Fibroblast of lung (primary cell): ENCODE measurements at regions not wholly inside any gene's neighbourhood (a gene's known extent, or its start where the extent isn't known, plus 50 kb on each side); places are given as distances from the start of the nearest gene placed in this dataset.

ENCODE experiments used
- DNase-seq, 2 donors: peaks; one replicate each; pipeline versions ENCODE4 v3.0.0 to v3.0.0-alpha.2; 2010; ENCODE audit warnings: low read depth in 2 of 2
- H2AFZ ChIP-seq: 2 replicates; pipeline ENCODE4 v1.5.1; 2012; ENCODE audit warnings: low read length, control low read depth, inconsistent platforms
- H3K27ac ChIP-seq: 2 replicates; pipeline ENCODE4 v1.5.1; 2011; ENCODE audit warnings: low read length, control low read depth; ENCODE audit not compliant: insufficient read depth
- H3K27me3 ChIP-seq: 2 replicates; pipeline ENCODE4 v1.5.1; 2011; ENCODE audit warnings: mild to moderate bottlenecking, low read length; ENCODE audit not compliant: control insufficient read depth, insufficient read depth
- H3K36me3 ChIP-seq: 2 replicates; pipeline ENCODE4 v1.5.1; 2011; ENCODE audit warnings: low read length; ENCODE audit not compliant: control insufficient read depth, insufficient read depth
- H3K4me1 ChIP-seq: 2 replicates; pipeline ENCODE4 v1.5.1; 2011; ENCODE audit warnings: low read length; ENCODE audit not compliant: control insufficient read depth, insufficient read depth; ENCODE audit errors: extremely low read depth
- H3K4me2 ChIP-seq: 2 replicates; pipeline ENCODE4 v1.5.1; 2011; ENCODE audit warnings: low read length, control low read depth; ENCODE audit not compliant: insufficient read depth; ENCODE audit errors: extremely low read depth
- H3K4me3 ChIP-seq, 4 experiments: fragments of 200-600 bp in 1 of 4; sonication (generic) in 1 of 4; replicated peaks in 1 of 4; 2 replicates each; pipeline ENCODE4 v1.5.1; 2011 to 2016; ENCODE audit warnings: low read length in 4 of 4, low read depth in 3 of 4, mild to moderate bottlenecking in 3 of 4, control low read depth in 2 of 4, inconsistent platforms in 1 of 4, mixed read lengths in 1 of 4; ENCODE audit not compliant: insufficient read depth in 1 of 4; ENCODE audit errors: control extremely low read depth in 1 of 4
- H3K79me2 ChIP-seq: 2 replicates; pipeline ENCODE4 v1.5.1; 2012; ENCODE audit warnings: mild to moderate bottlenecking, low read length, inconsistent platforms; ENCODE audit not compliant: control insufficient read depth, insufficient read depth
- H3K9ac ChIP-seq: 2 replicates; pipeline ENCODE4 v1.5.1; 2011; ENCODE audit warnings: mild to moderate bottlenecking, low read length, control low read depth; ENCODE audit not compliant: insufficient read depth
- H3K9me3 ChIP-seq: 2 replicates; pipeline ENCODE4 v1.5.1; 2012; ENCODE audit warnings: low read depth, low read length; ENCODE audit not compliant: control insufficient read depth, insufficient read depth
- H4K20me1 ChIP-seq: 2 replicates; pipeline ENCODE4 v1.5.1; 2011; ENCODE audit warnings: low read length; ENCODE audit not compliant: control insufficient read depth, insufficient read depth; ENCODE audit errors: extremely low read depth
- EZH2 ChIP-seq: IDR thresholded peaks from 2 replicates; pipeline ENCODE4 v1.5.1; 2012; ENCODE audit warnings: low read length, control low read depth, mild to moderate bottlenecking; ENCODE audit errors: missing control alignments
- TF ChIP-seq, protein P1 (sequence below), 2 donors: IDR thresholded peaks in 1 of 2; conservative IDR thresholded peaks in 1 of 2; 1 replicate in 1 of 2; 2 replicates in 1 of 2; pipeline ENCODE4 v1.5.1; 2011 to 2012; ENCODE audit warnings: low read length in 2 of 2, control low read depth in 1 of 2, inconsistent platforms in 1 of 2, low read depth in 1 of 2, mild to moderate bottlenecking in 1 of 2

DNA sequence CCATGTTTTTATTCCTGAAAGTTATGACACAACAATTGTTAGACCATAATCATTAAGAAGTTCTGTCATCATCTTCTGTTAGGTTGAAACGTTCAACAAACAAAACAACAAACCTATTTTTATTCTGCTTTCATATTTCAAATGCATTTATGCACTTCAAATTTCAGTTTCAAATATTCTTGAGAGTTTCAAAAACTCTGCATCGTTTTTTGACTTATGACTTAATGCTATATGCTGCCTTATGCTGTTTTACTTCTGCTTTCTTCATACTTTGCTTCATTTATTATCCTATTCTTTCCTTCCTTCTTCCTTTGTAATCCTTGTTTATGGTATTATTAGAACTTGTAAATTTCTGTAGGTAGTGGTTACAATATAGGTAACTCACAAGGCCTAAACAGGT lies 95.0 kb downstream of the PCSK1 start:
- no peaks in the 10 kb centered on the region for H3K27me3 ChIP-seq
- no peak overlapping the region for H3K27ac ChIP-seq
- no peaks in the 10 kb centered on the region for H4K20me1 ChIP-seq
- no peak overlapping the region for H3K4me3 ChIP-seq
- DNase-seq: no peak
- no peaks in the 10 kb centered on the region for H3K79me2 ChIP-seq
- no peaks in the 10 kb centered on the region for H3K9me3 ChIP-seq
- H3K36me3 ChIP-seq: no peaks in the 10 kb centered on the region
- no peaks in the 10 kb centered on the region for H3K4me1 ChIP-seq
- H3K4me2 ChIP-seq: no peak overlapping the region
- TF ChIP-seq, protein P1, sequence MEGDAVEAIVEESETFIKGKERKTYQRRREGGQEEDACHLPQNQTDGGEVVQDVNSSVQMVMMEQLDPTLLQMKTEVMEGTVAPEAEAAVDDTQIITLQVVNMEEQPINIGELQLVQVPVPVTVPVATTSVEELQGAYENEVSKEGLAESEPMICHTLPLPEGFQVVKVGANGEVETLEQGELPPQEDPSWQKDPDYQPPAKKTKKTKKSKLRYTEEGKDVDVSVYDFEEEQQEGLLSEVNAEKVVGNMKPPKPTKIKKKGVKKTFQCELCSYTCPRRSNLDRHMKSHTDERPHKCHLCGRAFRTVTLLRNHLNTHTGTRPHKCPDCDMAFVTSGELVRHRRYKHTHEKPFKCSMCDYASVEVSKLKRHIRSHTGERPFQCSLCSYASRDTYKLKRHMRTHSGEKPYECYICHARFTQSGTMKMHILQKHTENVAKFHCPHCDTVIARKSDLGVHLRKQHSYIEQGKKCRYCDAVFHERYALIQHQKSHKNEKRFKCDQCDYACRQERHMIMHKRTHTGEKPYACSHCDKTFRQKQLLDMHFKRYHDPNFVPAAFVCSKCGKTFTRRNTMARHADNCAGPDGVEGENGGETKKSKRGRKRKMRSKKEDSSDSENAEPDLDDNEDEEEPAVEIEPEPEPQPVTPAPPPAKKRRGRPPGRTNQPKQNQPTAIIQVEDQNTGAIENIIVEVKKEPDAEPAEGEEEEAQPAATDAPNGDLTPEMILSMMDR (conservative IDR thresholded peaks at IDR 0.05 in 1 of 2, IDR thresholded peaks at IDR 0.05 in 1 of 2; ENCODE audit: low read depth in 1 of 2, low read length in 2 of 2): no peak
- no peak for TF ChIP-seq EZH2
- no peak overlapping the region for H3K9ac ChIP-seq
- no peak overlapping the region for H2AFZ ChIP-seq

DNA sequence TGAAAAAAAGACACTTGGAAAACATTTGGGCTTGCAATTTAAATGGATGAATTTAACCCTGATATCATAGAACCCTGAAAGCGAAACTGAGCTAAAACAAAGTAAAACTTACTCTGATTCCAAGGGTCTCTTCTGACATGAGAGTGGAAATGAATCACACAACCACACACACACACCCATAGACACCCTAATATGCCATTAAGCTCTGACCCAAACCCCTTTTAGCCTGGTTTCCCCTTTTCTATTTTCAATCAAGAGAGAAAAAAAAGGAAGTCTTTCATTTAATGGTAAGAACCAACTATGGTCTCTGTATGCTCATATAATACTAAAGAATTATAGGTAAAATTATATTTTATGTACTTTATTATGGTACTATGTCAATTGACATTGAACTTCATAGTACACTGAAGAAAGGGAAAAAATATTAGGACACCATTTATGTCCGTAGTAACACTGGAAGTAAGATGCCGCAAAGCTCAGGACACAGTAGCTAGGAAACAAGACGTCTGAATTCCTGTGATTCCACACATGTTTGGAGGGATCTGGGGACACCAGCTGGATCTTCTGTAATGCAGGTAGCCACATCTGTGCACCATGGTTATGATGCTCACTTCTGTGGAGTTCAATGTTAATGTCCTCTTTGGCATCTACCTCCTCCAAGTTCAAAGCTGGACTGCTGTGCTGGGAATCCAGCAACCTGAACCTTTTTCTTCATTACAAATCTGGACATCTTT lies 95.8 kb downstream of the PCSK1 start:
- H3K36me3 ChIP-seq: no peaks in the 10 kb centered on the region
- no peaks in the 10 kb centered on the region for H3K9me3 ChIP-seq
- H3K9ac ChIP-seq: no peak overlapping the region
- no peaks in the 10 kb centered on the region for H3K27me3 ChIP-seq
- H3K27ac ChIP-seq: no peak overlapping the region
- H3K79me2 ChIP-seq: no peaks in the 10 kb centered on the region
- DNase-seq: no peak
- no peak overlapping the region for H3K4me2 ChIP-seq
- TF ChIP-seq EZH2: no peak
- TF ChIP-seq, protein P1 (conservative IDR thresholded peaks at IDR 0.05 in 1 of 2, IDR thresholded peaks at IDR 0.05 in 1 of 2; ENCODE audit: low read depth in 1 of 2, low read length in 2 of 2): no peak
- no peak overlapping the region for H2AFZ ChIP-seq
- no peaks in the 10 kb centered on the region for H3K4me1 ChIP-seq
- no peak overlapping the region for H3K4me3 ChIP-seq
- H4K20me1 ChIP-seq: no peaks in the 10 kb centered on the region

DNA sequence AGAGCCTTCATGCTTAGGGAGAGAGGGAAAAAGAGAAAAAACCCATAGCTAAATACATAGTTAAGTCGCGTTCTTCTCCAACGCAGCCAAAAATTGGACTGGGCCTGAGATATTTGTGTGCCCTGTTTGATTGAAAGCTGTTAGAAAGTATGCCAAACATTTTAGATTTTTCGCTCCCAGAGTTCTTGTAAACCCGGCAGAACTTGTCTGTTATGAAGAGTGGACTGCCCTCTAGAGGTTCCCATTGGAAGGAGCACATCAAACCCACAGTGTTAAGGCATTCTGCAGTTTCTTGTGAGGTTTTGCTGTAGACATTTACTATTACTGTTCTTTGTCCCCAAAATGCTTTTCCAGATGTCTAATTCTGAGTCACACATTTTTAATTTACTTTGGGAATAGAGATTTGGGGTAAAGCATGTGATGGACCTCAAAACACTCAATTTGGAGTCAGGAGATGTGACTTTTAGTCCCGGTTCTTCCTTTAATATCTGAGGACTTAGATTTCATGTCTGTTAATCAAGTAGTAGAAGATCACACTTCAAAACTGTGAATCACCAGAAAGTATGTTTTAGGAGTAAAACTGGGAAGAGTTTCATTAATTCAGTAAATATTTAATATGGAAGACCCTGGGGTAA lies 96.6 kb downstream of the PCSK1 start:
- DNase-seq: peak; percentile 86 to 96
- Histone ChIP-seq H2AFZ (no peak overlapping the region), H3K4me2 (peak overlapping the region; percentile 19), H3K9ac (no peak overlapping the region), H3K9me3 (no peaks in the 10 kb centered on the region), H3K4me1 (peaks cover 3% of the 10 kb centered on the region), H3K36me3 (no peaks in the 10 kb centered on the region), H3K27me3 (no peaks in the 10 kb centered on the region), H3K27ac (peak overlapping the region; percentile 22), H3K79me2 (no peaks in the 10 kb centered on the region), H4K20me1 (no peaks in the 10 kb centered on the region), H3K4me3 (no peak overlapping the region)
- TF ChIP-seq EZH2: no peak
- TF ChIP-seq, protein P1 (conservative IDR thresholded peaks at IDR 0.05 in 1 of 2, IDR thresholded peaks at IDR 0.05 in 1 of 2; ENCODE audit: low read depth in 1 of 2, low read length in 2 of 2): peak; percentile 96 to 99
